ENCODE measurements at regions not wholly inside any gene's neighbourhood (a gene's known extent, or its start where the extent isn't known, plus 50 kb on each side); places are given as distances from the start of the nearest gene placed in this dataset.

DNA sequence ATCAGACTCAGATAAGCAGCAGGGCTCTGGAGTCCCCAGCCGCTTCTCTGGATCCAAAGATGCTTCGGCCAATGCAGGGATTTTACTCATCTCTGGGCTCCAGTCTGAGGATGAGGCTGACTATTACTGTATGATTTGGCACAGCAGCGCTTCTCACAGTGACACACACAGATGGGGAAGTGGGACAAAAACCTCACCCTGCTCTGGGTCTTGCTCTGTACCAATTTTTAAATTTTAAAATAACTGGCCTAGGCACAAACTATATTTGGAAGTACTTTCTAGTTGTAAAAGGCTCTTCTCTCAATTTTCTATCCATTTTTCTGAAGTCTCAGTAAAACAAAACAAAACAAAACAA, 131.7 kb downstream of the VPREB1 start:
- intact Hi-C loops (cut with micrococcal nuclease) (no loop called here), dilution Hi-C loops (cut with HindIII; ENCODE audit: low sequenced_read_pairs, unreplicated experiment) (no loop called here), in situ Hi-C loops (cut with MboI; ENCODE audit: low sequenced_read_pairs) (no loop called here)
- Histone ChIP-seq H3K79me1 (ENCODE audit: low read depth in 1 of 2, low read length in 2 of 2) (no peaks in the 10 kb centered on the region), H4K91ac (ENCODE audit: insufficient read depth, low read depth, low read length) (no peak overlapping the region), H3K4me3 (ENCODE audit: insufficient read depth, low read depth, low read length) (no peak overlapping the region), H3K4me1 (ENCODE audit: control insufficient read depth, insufficient read depth, low read length) (no peaks in the 10 kb centered on the region), H3K27me3 (ENCODE audit: control insufficient read depth, insufficient read depth, low read length) (peaks cover 11% of the 10 kb centered on the region), H2BK120ac (ENCODE audit: low read depth, low read length) (no peak overlapping the region), H3K36me3 (ENCODE audit: control insufficient read depth, insufficient read depth, low read length) (no peaks in the 10 kb centered on the region), H3K14ac (replicated peaks; ENCODE audit: low read depth, low read length) (no peak overlapping the region), H3K27ac (ENCODE audit: insufficient read depth, low read length) (no peak overlapping the region), H4K20me1 (ENCODE audit: insufficient read depth, low read length) (no peaks in the 10 kb centered on the region), H4K8ac (ENCODE audit: low read depth in 2 of 2, low read length in 2 of 2) (no peak overlapping the region), H2BK20ac (ENCODE audit: low read depth, low read length) (no peak overlapping the region), H2AK9ac (replicated peaks; ENCODE audit: low read depth, low read length, poor library complexity) (no peak overlapping the region), H3K4ac (ENCODE audit: low read depth, low read length) (no peak overlapping the region), H2BK15ac (ENCODE audit: low read depth, low read length) (no peak overlapping the region), H2BK5ac (ENCODE audit: low read depth, low read length, poor library complexity, severe bottlenecking) (no peak overlapping the region), H3K56ac (ENCODE audit: extremely low read depth, insufficient read depth, low read length) (no peak overlapping the region), H3K9me1 (ENCODE audit: insufficient read depth, low read length) (no peaks in the 10 kb centered on the region), H3K9me3 (ENCODE audit: control insufficient read depth, insufficient read depth, low read length) (no peaks in the 10 kb centered on the region), H3K23ac (ENCODE audit: low read depth, low read length) (no peak overlapping the region), H4K5ac (ENCODE audit: low read depth, low read length) (no peak overlapping the region), H3K9ac (ENCODE audit: low read depth, low read length) (no peak overlapping the region), H2AK5ac (ENCODE audit: low read depth, low read length) (no peak overlapping the region), H3K18ac (ENCODE audit: low read depth, low read length) (no peak overlapping the region), H3K4me2 (ENCODE audit: low read depth, low read length) (no peak overlapping the region), H2AFZ (replicated peaks; ENCODE audit: low read length, poor library complexity) (no peak overlapping the region)
- no CpG with 5 or more reads among the region's 3 CpGs for WGBS, 2 experiments (ENCODE audit: extremely low coverage in 2 of 2, insufficient read length in 1 of 2)
- TF ChIP-seq RAD21 (IDR thresholded peaks at IDR 0.05; ENCODE audit: low read length) = no peak
- no peak for TF ChIP-seq SMC3 (IDR thresholded peaks at IDR 0.05; ENCODE audit: low read depth, low read length)
- no peak for TF ChIP-seq MAFK (IDR thresholded peaks at IDR 0.05; ENCODE audit: low read depth, low read length)
- no peak for TF ChIP-seq NFE2L2 (IDR thresholded peaks at IDR 0.05; ENCODE audit: low read depth, low read length)
- TF ChIP-seq, protein P1, sequence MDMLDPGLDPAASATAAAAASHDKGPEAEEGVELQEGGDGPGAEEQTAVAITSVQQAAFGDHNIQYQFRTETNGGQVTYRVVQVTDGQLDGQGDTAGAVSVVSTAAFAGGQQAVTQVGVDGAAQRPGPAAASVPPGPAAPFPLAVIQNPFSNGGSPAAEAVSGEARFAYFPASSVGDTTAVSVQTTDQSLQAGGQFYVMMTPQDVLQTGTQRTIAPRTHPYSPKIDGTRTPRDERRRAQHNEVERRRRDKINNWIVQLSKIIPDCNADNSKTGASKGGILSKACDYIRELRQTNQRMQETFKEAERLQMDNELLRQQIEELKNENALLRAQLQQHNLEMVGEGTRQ (IDR thresholded peaks at IDR 0.05; ENCODE audit: low read depth, low read length) = no peak
- no peak for TF ChIP-seq CHD1 (IDR thresholded peaks at IDR 0.05; ENCODE audit: low read depth, low read length)
- TF ChIP-seq, protein P2, sequence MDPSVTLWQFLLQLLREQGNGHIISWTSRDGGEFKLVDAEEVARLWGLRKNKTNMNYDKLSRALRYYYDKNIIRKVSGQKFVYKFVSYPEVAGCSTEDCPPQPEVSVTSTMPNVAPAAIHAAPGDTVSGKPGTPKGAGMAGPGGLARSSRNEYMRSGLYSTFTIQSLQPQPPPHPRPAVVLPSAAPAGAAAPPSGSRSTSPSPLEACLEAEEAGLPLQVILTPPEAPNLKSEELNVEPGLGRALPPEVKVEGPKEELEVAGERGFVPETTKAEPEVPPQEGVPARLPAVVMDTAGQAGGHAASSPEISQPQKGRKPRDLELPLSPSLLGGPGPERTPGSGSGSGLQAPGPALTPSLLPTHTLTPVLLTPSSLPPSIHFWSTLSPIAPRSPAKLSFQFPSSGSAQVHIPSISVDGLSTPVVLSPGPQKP (IDR thresholded peaks at IDR 0.05; ENCODE audit: borderline replicate concordance, low read depth, low read length) = no peak
- no peak for TF ChIP-seq RFX5 (IDR thresholded peaks at IDR 0.05; ENCODE audit: low read depth, low read length)
- TF ChIP-seq RCOR1 (IDR thresholded peaks at IDR 0.05; ENCODE audit: insufficient replicate concordance, low read length) = no peak
- TF ChIP-seq POLR2A (IDR thresholded peaks at IDR 0.05; ENCODE audit: low read depth, low read length) = no peak
- no peak for TF ChIP-seq BHLHE40 (IDR thresholded peaks at IDR 0.05; ENCODE audit: low read depth, low read length)
- no peak for TF ChIP-seq MXI1 (IDR thresholded peaks at IDR 0.05; ENCODE audit: borderline replicate concordance, low read depth, low read length)
- TF ChIP-seq, protein P3, sequence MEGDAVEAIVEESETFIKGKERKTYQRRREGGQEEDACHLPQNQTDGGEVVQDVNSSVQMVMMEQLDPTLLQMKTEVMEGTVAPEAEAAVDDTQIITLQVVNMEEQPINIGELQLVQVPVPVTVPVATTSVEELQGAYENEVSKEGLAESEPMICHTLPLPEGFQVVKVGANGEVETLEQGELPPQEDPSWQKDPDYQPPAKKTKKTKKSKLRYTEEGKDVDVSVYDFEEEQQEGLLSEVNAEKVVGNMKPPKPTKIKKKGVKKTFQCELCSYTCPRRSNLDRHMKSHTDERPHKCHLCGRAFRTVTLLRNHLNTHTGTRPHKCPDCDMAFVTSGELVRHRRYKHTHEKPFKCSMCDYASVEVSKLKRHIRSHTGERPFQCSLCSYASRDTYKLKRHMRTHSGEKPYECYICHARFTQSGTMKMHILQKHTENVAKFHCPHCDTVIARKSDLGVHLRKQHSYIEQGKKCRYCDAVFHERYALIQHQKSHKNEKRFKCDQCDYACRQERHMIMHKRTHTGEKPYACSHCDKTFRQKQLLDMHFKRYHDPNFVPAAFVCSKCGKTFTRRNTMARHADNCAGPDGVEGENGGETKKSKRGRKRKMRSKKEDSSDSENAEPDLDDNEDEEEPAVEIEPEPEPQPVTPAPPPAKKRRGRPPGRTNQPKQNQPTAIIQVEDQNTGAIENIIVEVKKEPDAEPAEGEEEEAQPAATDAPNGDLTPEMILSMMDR (conservative IDR thresholded peaks at IDR 0.05; ENCODE audit: low read depth, low read length) = no peak
- no peak for TF ChIP-seq FOS (IDR thresholded peaks at IDR 0.05; ENCODE audit: low read depth, low read length)
- no peak for TF ChIP-seq MAZ (IDR thresholded peaks at IDR 0.05; ENCODE audit: borderline replicate concordance, low read depth, low read length)
- BruUV-seq (replicated peaks) = no TSS peak
- CTCF ChIA-PET = no interaction called here
- ATAC-seq (ENCODE audit: low read depth) (no peak), DNase-seq (no peak)
- POLR2A ChIA-PET (ENCODE audit: unreplicated experiment) = no interaction called here

Measured in IMR-90 (cell line).